Testis (tissue), 2 donors: ENCODE measurements at regions not wholly inside any gene's neighbourhood (a gene's known extent, or its start where the extent isn't known, plus 50 kb on each side); places are given as distances from the start of the nearest gene placed in this dataset.
"Not testable (repeated sequence)": the region's sequence is repeated elsewhere in the genome, so short reads cannot be mapped to it uniquely, and the experiment has no call there.

ENCODE experiments used
- DNase-seq: peaks from one replicate; pipeline ENCODE4 v3.0.0-alpha.2; 2019
- H3K27ac ChIP-seq, 2 donors: fragments of 200-600 bp; sonication (generic); one replicate each; pipeline ENCODE4 v1.5.1; 2019
- H3K27me3 ChIP-seq: fragments of 200-600 bp; sonication (generic); one replicate; pipeline ENCODE4 v1.5.1; 2019
- H3K36me3 ChIP-seq: fragments of 200-600 bp; sonication (generic); one replicate; pipeline ENCODE4 v1.5.1; 2017; ENCODE audit warnings: low read depth; ENCODE audit errors: missing control alignments
- H3K4me1 ChIP-seq: fragments of 200-600 bp; sonication (generic); one replicate; pipeline ENCODE4 v1.5.1; 2019
- H3K4me3 ChIP-seq, 2 donors: fragments of 200-600 bp; sonication (generic); one replicate each; pipeline ENCODE4 v1.5.1; 2017 to 2019
- H3K9me3 ChIP-seq: fragments of 200-600 bp; sonication (generic); one replicate; pipeline ENCODE4 v1.5.1; 2017
- CTCF ChIP-seq, 3 experiments: fragments of 450-650 bp in 2 of 3; fragments of 200-600 bp in 1 of 3; sonication (generic) in 1 of 3; IDR thresholded peaks; one replicate each; pipeline ENCODE4 v1.5.1; 2016 to 2019; ENCODE audit warnings: antibody characterized with exemption in 3 of 3, mild to moderate bottlenecking in 2 of 3, moderate library complexity in 1 of 3
- WGBS, 2 donors: methylation state at CpG; one replicate each; pipeline ENCODE4 v1.1.5; 2018; 5-methylcytosine and 5-hydroxymethylcytosine counted together
- intact Hi-C: fragments of 100-400 bp; cut with DNase I; formaldehyde crosslinking; loops from one replicate; pipeline ENCODE4 v1.15.1; 2023; ENCODE audit warnings: low total_unique reads
- small RNA-seq, 2 donors: library from RNA; depleted of rRNA; stranded (forward); fragments of <200 nt; gene quantifications; one replicate each; pipeline ENCODE3, GENCODE V24; 2016

- H3K9me3 ChIP-seq, H3K27ac ChIP-seq, H3K27me3 ChIP-seq, H3K4me3 ChIP-seq, DNase-seq, H3K36me3 ChIP-seq, intact Hi-C loops, H3K4me1 ChIP-seq: not testable (repeated sequence)
- 83% methylated on average over 1 of the region's 2 CpGs; no CpG with 5 or more reads in 1 of the 2 donors for WGBS, 2 donors
Observed at GRCh38 chrY:11151724-11152123, 1549.3 kb upstream of the USP9Y start.

- intact Hi-C loops, H3K27ac ChIP-seq, H3K27me3 ChIP-seq, H3K36me3 ChIP-seq, H3K4me3 ChIP-seq, DNase-seq, H3K9me3 ChIP-seq, H3K4me1 ChIP-seq: not testable (repeated sequence)
- no CpG with 5 or more reads among the region's 21 CpGs for WGBS, 2 donors
- peak in 1 of 3 experiments; percentile 13 for TF ChIP-seq CTCF (IDR thresholded peaks at IDR 0.05)
Observed at GRCh38 chrY:11156100-11156499, 1544.9 kb upstream of the USP9Y start.

GRCh38 chrY:11156846-11157245 is 1544.2 kb upstream of the USP9Y start:
- H3K4me3 ChIP-seq, H3K4me1 ChIP-seq, H3K27ac ChIP-seq, H3K9me3 ChIP-seq, intact Hi-C loops, H3K36me3 ChIP-seq, H3K27me3 ChIP-seq, DNase-seq: not testable (repeated sequence)
- 80% methylated on average over 9 of the region's 11 CpGs; no CpG with 5 or more reads in 1 of the 2 donors for WGBS, 2 donors

- H3K36me3 ChIP-seq, H3K9me3 ChIP-seq, H3K4me1 ChIP-seq, H3K27ac ChIP-seq, H3K27me3 ChIP-seq, intact Hi-C loops, DNase-seq, H3K4me3 ChIP-seq: not testable (repeated sequence)
- WGBS, 2 donors: 90% methylated on average over 2 of the region's 5 CpGs; no CpG with 5 or more reads in 1 of the 2 donors
Observed at GRCh38 chrY:11177033-11177432, 1524.0 kb upstream of the USP9Y start.

- H3K36me3 ChIP-seq, intact Hi-C loops, H3K4me3 ChIP-seq, H3K9me3 ChIP-seq, H3K4me1 ChIP-seq, H3K27ac ChIP-seq, H3K27me3 ChIP-seq, DNase-seq: not testable (repeated sequence)
- WGBS, 2 donors: 69% methylated on average over 6 of the region's 6 CpGs; no CpG with 5 or more reads in 1 of the 2 donors
Observed at GRCh38 chrY:11201133-11201532, 1499.9 kb upstream of the USP9Y start.

- peak overlapping the region; percentile 6 to 56 for H3K4me3 ChIP-seq
- WGBS, 2 donors: 14 to 24% methylated on average over 1 to 17 of the region's 20 CpGs
- H3K27me3 ChIP-seq, H3K36me3 ChIP-seq, H3K4me1 ChIP-seq, H3K9me3 ChIP-seq, H3K27ac ChIP-seq, intact Hi-C loops: not testable (repeated sequence)
- DNase-seq: peak; percentile 24
Observed at GRCh38 chrY:11214851-11215250, 1486.2 kb upstream of the USP9Y start.

Small RNA genes lying in the stretch of these regions (small RNA-seq; reads per million reads assigned to genes)
- gene AC134878.1 (0 reads per million in 2 donors), gene AC140113.1 (0 reads per million in 2 donors), gene AC140113.2 (0 reads per million in 2 donors), gene AC140113.3 (0 reads per million in 2 donors), gene AC140113.4 (0 reads per million in 2 donors), gene ANKRD20A6P (0 reads per million in 2 donors)
